ENCODE measurements at regions not wholly inside any gene's neighbourhood (a gene's known extent, or its start where the extent isn't known, plus 50 kb on each side); places are given as distances from the start of the nearest gene placed in this dataset.

GRCh38 chr5:129177451-129177850 lies 82.9 kb downstream of the ISOC1 start:
- no peaks in the 10 kb centered on the region for H3K27me3 ChIP-seq (ENCODE audit: control insufficient read depth in 1 of 2, insufficient read depth in 2 of 2, low read length in 2 of 2)
- CTCF ChIA-PET = no interaction called here
- Mint-ChIP-seq H3K9me3 (peaks cover 3% of the 10 kb centered on the region), H3K27ac (no peak overlapping the region), H3K27me3 (no peaks in the 10 kb centered on the region), H3K36me3 (ENCODE audit: low read depth) (no peaks in the 10 kb centered on the region), H3K4me1 (ENCODE audit: low read depth) (no peaks in the 10 kb centered on the region), H3K4me3 (no peak overlapping the region)
- no peak overlapping the region for H3K27ac ChIP-seq (ENCODE audit: low read depth in 1 of 2, low read length in 2 of 2)
- H3K9me3 ChIP-seq (ENCODE audit: control insufficient read depth in 1 of 2, insufficient read depth in 1 of 2, low read length in 2 of 2) = no peaks in the 10 kb centered on the region
- DNase-seq (no peak), ATAC-seq (ENCODE audit: poor library complexity) (no peak)
- no peaks in the 10 kb centered on the region for H3K4me1 ChIP-seq (ENCODE audit: insufficient read depth, low read length)
- POLR2A ChIA-PET = no interaction called here
- intact Hi-C loops (cut with DNase I, micrococcal nuclease) = no loop called here
- TF ChIP-seq CTCF (IDR thresholded peaks at IDR 0.05) = no peak
- H3K36me3 ChIP-seq (ENCODE audit: insufficient read depth, low read length) = no peaks in the 10 kb centered on the region
- no peak overlapping the region for H3K4me3 ChIP-seq (ENCODE audit: low read length)

GRCh38 chr5:129199308-129199707 lies 104.8 kb downstream of the ISOC1 start:
- Mint-ChIP-seq H3K9me3 (peaks cover 2% of the 10 kb centered on the region), H3K36me3 (ENCODE audit: low read depth) (no peaks in the 10 kb centered on the region), H3K4me1 (ENCODE audit: low read depth) (no peaks in the 10 kb centered on the region), H3K27ac (no peak overlapping the region), H3K4me3 (no peak overlapping the region), H3K27me3 (no peaks in the 10 kb centered on the region)
- H3K27me3 ChIP-seq (ENCODE audit: control insufficient read depth in 1 of 2, insufficient read depth in 2 of 2, low read length in 2 of 2) = no peaks in the 10 kb centered on the region
- intact Hi-C loops (cut with DNase I, micrococcal nuclease) = no loop called here
- no peak overlapping the region for H3K27ac ChIP-seq (ENCODE audit: low read depth in 1 of 2, low read length in 2 of 2)
- POLR2A ChIA-PET = no interaction called here
- H3K36me3 ChIP-seq (ENCODE audit: insufficient read depth, low read length) = no peaks in the 10 kb centered on the region
- no peaks in the 10 kb centered on the region for H3K9me3 ChIP-seq (ENCODE audit: control insufficient read depth in 1 of 2, insufficient read depth in 1 of 2, low read length in 2 of 2)
- CTCF ChIA-PET = no interaction called here
- no peak for DNase-seq
- H3K4me3 ChIP-seq (ENCODE audit: low read length) = no peak overlapping the region
- no peak for TF ChIP-seq CTCF (IDR thresholded peaks at IDR 0.05)
- H3K4me1 ChIP-seq (ENCODE audit: insufficient read depth, low read length) = no peaks in the 10 kb centered on the region
- ATAC-seq (ENCODE audit: poor library complexity) = no peak

GRCh38 chr5:129204525-129204924 lies 110.0 kb downstream of the ISOC1 start:
- ATAC-seq (ENCODE audit: poor library complexity) = no peak
- Mint-ChIP-seq H3K4me1 (ENCODE audit: low read depth) (no peaks in the 10 kb centered on the region), H3K27ac (no peak overlapping the region), H3K27me3 (no peaks in the 10 kb centered on the region), H3K9me3 (peaks cover 4% of the 10 kb centered on the region), H3K36me3 (ENCODE audit: low read depth) (no peaks in the 10 kb centered on the region), H3K4me3 (no peak overlapping the region)
- ChIA-PET CTCF (no interaction called here), POLR2A (no interaction called here)
- TF ChIP-seq CTCF (IDR thresholded peaks at IDR 0.05) = no peak
- Histone ChIP-seq H3K36me3 (ENCODE audit: insufficient read depth, low read length) (no peaks in the 10 kb centered on the region), H3K27me3 (ENCODE audit: control insufficient read depth in 1 of 2, insufficient read depth in 2 of 2, low read length in 2 of 2) (no peaks in the 10 kb centered on the region), H3K4me1 (ENCODE audit: insufficient read depth, low read length) (no peaks in the 10 kb centered on the region), H3K4me3 (ENCODE audit: low read length) (no peak overlapping the region), H3K27ac (ENCODE audit: low read depth in 1 of 2, low read length in 2 of 2) (no peak overlapping the region), H3K9me3 (ENCODE audit: control insufficient read depth in 1 of 2, insufficient read depth in 1 of 2, low read length in 2 of 2) (no peaks in the 10 kb centered on the region)
- intact Hi-C loops (cut with DNase I, micrococcal nuclease) = no loop called here
- DNase-seq = no peak
